HEK293 (cell line): ENCODE measurements at regions not wholly inside any gene's neighbourhood (a gene's known extent, or its start where the extent isn't known, plus 50 kb on each side); places are given as distances from the start of the nearest gene placed in this dataset.

Source experiments
- CTCF ChIA-PET: fragments of 350-600 bp; formaldehyde crosslinking; extraction: SDS; loops from one replicate; lab custom pipeline; 2021; ENCODE audit warnings: antibody characterized with exemption; lab: Yijun Ruan, JAX
- POLR2A ChIA-PET: fragments of 300-600 bp; formaldehyde crosslinking; extraction: SDS; loops from one replicate; lab custom pipeline; 2020; ENCODE audit warnings: antibody characterized with exemption, inconsistent platforms; lab: Yijun Ruan, JAX
- H3K27ac ChIP-seq: fragments of 200-500 bp; sonication (Bioruptor generic); 2 replicates; pipeline ENCODE4 v1.5.1; 2014; ENCODE audit warnings: low read depth, low read length, control low read depth, inconsistent platforms; ENCODE audit errors: extremely low read depth
- H3K36me3 ChIP-seq, 2 experiments: fragments of 200-500 bp in 1 of 2; sonication (Bioruptor generic) in 1 of 2; 1 replicate in 1 of 2; 2 replicates in 1 of 2; pipeline ENCODE4 v1.5.1; 2014 to 2017; ENCODE audit warnings: inconsistent platforms in 2 of 2, low read length in 2 of 2; ENCODE audit not compliant: control insufficient read depth in 2 of 2, insufficient read depth in 1 of 2
- H3K4me1 ChIP-seq: fragments of 200-500 bp; sonication (Bioruptor generic); 2 replicates; pipeline ENCODE4 v1.5.1; 2014; ENCODE audit warnings: mild to moderate bottlenecking, low read length, inconsistent platforms; ENCODE audit not compliant: control insufficient read depth, insufficient read depth
- H3K4me3 ChIP-seq: 2 replicates; pipeline ENCODE4 v1.5.1; 2011; ENCODE audit warnings: low read depth, mild to moderate bottlenecking, control low read depth, low read length, moderate library complexity
- H3K9me3 ChIP-seq: fragments of 200-500 bp; sonication (Bioruptor generic); 2 replicates; pipeline ENCODE4 v1.5.1; 2014; ENCODE audit warnings: low read depth, low read length, inconsistent platforms; ENCODE audit not compliant: control insufficient read depth, insufficient read depth
- FEZF1 ChIP-seq: fragments of 450-650 bp; formaldehyde crosslinking; IDR thresholded peaks from 2 replicates; pipeline ENCODE4 v1.5.1; 2016; ENCODE audit warnings: missing biosample characterization, missing genetic modification characterization
- GLIS1 ChIP-seq: fragments of 450-650 bp; formaldehyde crosslinking; IDR thresholded peaks from 2 replicates; pipeline ENCODE4 v1.5.1; 2016; ENCODE audit warnings: missing biosample characterization, missing genetic modification characterization
- GLIS2 ChIP-seq: fragments of 450-650 bp; formaldehyde crosslinking; IDR thresholded peaks from 2 replicates; pipeline ENCODE4 v1.5.1; 2016; ENCODE audit warnings: missing biosample characterization, missing genetic modification characterization
- HOXC10 ChIP-seq: sonication (generic); formaldehyde crosslinking; IDR thresholded peaks from 2 replicates; pipeline ENCODE4 v1.8.1; 2023; ENCODE audit warnings: mild to moderate bottlenecking, missing genetic modification reagents
- MEIS1 ChIP-seq: sonication (generic); formaldehyde crosslinking; IDR thresholded peaks from 2 replicates; pipeline ENCODE4 v1.8.1; 2022; ENCODE audit warnings: missing genetic modification reagents, mild to moderate bottlenecking, borderline replicate concordance
- REPIN1 ChIP-seq: fragments of 450-650 bp; formaldehyde crosslinking; IDR thresholded peaks from 2 replicates; pipeline ENCODE4 v1.5.1; 2017; ENCODE audit warnings: missing biosample characterization, missing genetic modification characterization, low read depth
- SETDB1 ChIP-seq: IDR thresholded peaks from one replicate; pipeline ENCODE4 v1.6.1; 2017; ENCODE audit warnings: mild to moderate bottlenecking, low read length, moderate library complexity, mixed read lengths; ENCODE audit not compliant: insufficient read length
- ZBTB7A ChIP-seq: fragments of 450-650 bp; formaldehyde crosslinking; IDR thresholded peaks from 2 replicates; pipeline ENCODE4 v1.5.1; 2016; ENCODE audit warnings: low read depth, missing biosample characterization, missing genetic modification characterization
- ZBTB8A ChIP-seq: fragments of 450-650 bp; formaldehyde crosslinking; IDR thresholded peaks from 2 replicates; pipeline ENCODE4 v1.5.1; 2016; ENCODE audit warnings: missing biosample characterization, missing genetic modification characterization
- ZIC2 ChIP-seq: fragments of 450-650 bp; formaldehyde crosslinking; IDR thresholded peaks from 2 replicates; pipeline ENCODE4 v1.5.1; 2016; ENCODE audit warnings: missing biosample characterization, missing genetic modification characterization
- ZNF10 ChIP-seq: fragments of 450-650 bp; formaldehyde crosslinking; IDR thresholded peaks from 2 replicates; pipeline ENCODE4 v1.5.1; 2017; ENCODE audit warnings: missing biosample characterization, missing genetic modification characterization
- ZNF138 ChIP-seq: fragments of 450-650 bp; formaldehyde crosslinking; IDR thresholded peaks from 2 replicates; pipeline ENCODE4 v1.5.1; 2016; ENCODE audit warnings: missing biosample characterization, missing genetic modification characterization, borderline replicate concordance
- ZNF221 ChIP-seq: fragments of 450-650 bp; formaldehyde crosslinking; IDR thresholded peaks from 2 replicates; pipeline ENCODE4 v1.5.1; 2017; ENCODE audit warnings: missing biosample characterization, missing genetic modification characterization, borderline replicate concordance
- ZNF274 ChIP-seq, 2 experiments: fragments of 200-500 bp in 1 of 2; fragments of 450-650 bp in 1 of 2; sonication (Bioruptor generic) in 1 of 2; formaldehyde crosslinking in 1 of 2; IDR thresholded peaks; 2 replicates each; pipeline versions ENCODE4 v1.5.1 to v1.6.1; 2014 to 2016; ENCODE audit warnings: borderline replicate concordance in 1 of 2, inconsistent platforms in 1 of 2, low read length in 1 of 2, missing biosample characterization in 1 of 2, missing genetic modification characterization in 1 of 2
- ZNF341 ChIP-seq: fragments of 450-650 bp; formaldehyde crosslinking; IDR thresholded peaks from 2 replicates; pipeline ENCODE4; 2016; ENCODE audit warnings: low read depth, missing biosample characterization, missing genetic modification characterization
- ZNF394 ChIP-seq: fragments of 450-650 bp; formaldehyde crosslinking; IDR thresholded peaks from 2 replicates; pipeline ENCODE4 v1.5.1; 2016; ENCODE audit warnings: missing biosample characterization, missing genetic modification characterization, mild to moderate bottlenecking, moderate library complexity, borderline replicate concordance
- ZNF561 ChIP-seq: fragments of 450-650 bp; IDR thresholded peaks from 2 replicates; pipeline ENCODE4 v1.5.1; 2018; ENCODE audit warnings: missing biosample characterization, missing genetic modification characterization, borderline replicate concordance
- ZNF658 ChIP-seq: fragments of 450-650 bp; formaldehyde crosslinking; IDR thresholded peaks from 2 replicates; pipeline ENCODE4; 2016; ENCODE audit warnings: missing biosample characterization, missing genetic modification characterization
- ZNF670 ChIP-seq: fragments of 450-650 bp; formaldehyde crosslinking; IDR thresholded peaks from 2 replicates; pipeline ENCODE4 v1.5.1; 2016; ENCODE audit warnings: missing biosample characterization, missing genetic modification characterization, low read depth
- ZNF785 ChIP-seq: fragments of 450-650 bp; formaldehyde crosslinking; IDR thresholded peaks from 2 replicates; pipeline ENCODE4 v1.5.1; 2016; ENCODE audit warnings: missing biosample characterization, missing genetic modification characterization
- TF ChIP-seq, protein P1 (sequence below): fragments of 450-650 bp; formaldehyde crosslinking; IDR thresholded peaks from 2 replicates; pipeline ENCODE4 v1.5.1; 2016; ENCODE audit warnings: missing biosample characterization, missing genetic modification characterization
- TF ChIP-seq, protein P2 (sequence below): fragments of 450-650 bp; formaldehyde crosslinking; IDR thresholded peaks from 2 replicates; pipeline ENCODE4 v1.5.1; 2016; ENCODE audit warnings: missing biosample characterization, missing genetic modification characterization
- TF ChIP-seq, protein P3 (sequence below): fragments of 450-650 bp; formaldehyde crosslinking; IDR thresholded peaks from 2 replicates; pipeline ENCODE4 v1.5.1; 2017; ENCODE audit warnings: missing biosample characterization, missing genetic modification characterization
- TF ChIP-seq, protein P4 (sequence below): fragments of 450-650 bp; formaldehyde crosslinking; IDR thresholded peaks from 2 replicates; pipeline ENCODE4 v1.5.1; 2016; ENCODE audit warnings: missing biosample characterization, missing genetic modification characterization
- TF ChIP-seq, protein P5 (sequence below): fragments of 450-650 bp; formaldehyde crosslinking; IDR thresholded peaks from 2 replicates; pipeline ENCODE4 v1.5.1; 2017; ENCODE audit warnings: missing biosample characterization, missing genetic modification characterization

DNA sequence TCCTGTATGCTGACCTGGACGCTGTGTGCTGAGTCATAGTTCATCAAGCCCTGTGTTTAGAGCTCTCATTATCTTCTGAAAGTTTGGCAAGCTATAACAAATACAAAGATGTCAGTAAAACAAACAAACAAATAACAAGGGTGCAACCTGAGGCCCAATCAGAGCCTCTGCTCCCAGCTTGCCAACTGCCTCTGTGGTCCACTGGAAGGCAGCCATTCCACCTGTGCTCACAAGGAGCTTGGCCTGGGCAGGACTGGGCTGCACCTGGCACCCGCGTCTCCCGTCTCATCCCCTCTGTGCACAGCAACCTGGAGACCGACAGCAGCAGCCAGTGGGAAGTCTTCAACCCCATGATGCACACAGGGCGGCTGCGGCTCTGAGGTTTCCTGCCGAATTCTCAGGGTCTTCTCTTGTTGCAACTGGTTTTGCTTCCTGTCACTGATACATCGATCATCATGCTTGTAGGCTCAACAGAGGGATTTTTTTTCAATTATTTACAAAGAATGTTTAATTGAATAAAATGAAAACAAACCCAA lies 97.8 kb downstream of the TMEM18 start:
- H3K4me1 ChIP-seq = no peaks in the 10 kb centered on the region
- TF ChIP-seq, protein P1, sequence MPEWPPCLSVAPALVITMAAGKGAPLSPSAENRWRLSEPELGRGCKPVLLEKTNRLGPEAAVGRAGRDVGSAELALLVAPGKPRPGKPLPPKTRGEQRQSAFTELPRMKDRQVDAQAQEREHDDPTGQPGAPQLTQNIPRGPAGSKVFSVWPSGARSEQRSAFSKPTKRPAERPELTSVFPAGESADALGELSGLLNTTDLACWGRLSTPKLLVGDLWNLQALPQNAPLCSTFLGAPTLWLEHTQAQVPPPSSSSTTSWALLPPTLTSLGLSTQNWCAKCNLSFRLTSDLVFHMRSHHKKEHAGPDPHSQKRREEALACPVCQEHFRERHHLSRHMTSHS (tag by site-specific recombination) = no peak
- TF ChIP-seq, protein P2, sequence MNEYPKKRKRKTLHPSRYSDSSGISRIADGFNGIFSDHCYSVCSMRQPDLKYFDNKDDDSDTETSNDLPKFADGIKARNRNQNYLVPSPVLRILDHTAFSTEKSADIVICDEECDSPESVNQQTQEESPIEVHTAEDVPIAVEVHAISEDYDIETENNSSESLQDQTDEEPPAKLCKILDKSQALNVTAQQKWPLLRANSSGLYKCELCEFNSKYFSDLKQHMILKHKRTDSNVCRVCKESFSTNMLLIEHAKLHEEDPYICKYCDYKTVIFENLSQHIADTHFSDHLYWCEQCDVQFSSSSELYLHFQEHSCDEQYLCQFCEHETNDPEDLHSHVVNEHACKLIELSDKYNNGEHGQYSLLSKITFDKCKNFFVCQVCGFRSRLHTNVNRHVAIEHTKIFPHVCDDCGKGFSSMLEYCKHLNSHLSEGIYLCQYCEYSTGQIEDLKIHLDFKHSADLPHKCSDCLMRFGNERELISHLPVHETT (tag by site-specific recombination) = no peak
- no peak for TF ChIP-seq GLIS2 (tag by site-specific recombination)
- TF ChIP-seq, protein P3, sequence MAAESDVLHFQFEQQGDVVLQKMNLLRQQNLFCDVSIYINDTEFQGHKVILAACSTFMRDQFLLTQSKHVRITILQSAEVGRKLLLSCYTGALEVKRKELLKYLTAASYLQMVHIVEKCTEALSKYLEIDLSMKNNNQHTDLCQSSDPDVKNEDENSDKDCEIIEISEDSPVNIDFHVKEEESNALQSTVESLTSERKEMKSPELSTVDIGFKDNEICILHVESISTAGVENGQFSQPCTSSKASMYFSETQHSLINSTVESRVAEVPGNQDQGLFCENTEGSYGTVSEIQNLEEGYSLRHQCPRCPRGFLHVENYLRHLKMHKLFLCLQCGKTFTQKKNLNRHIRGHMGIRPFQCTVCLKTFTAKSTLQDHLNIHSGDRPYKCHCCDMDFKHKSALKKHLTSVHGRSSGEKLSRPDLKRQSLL = no peak
- no peak for TF ChIP-seq ZNF394 (tag by site-specific recombination)
- TF ChIP-seq ZNF670 = no peak
- no peak for TF ChIP-seq ZNF138
- TF ChIP-seq, protein P4, sequence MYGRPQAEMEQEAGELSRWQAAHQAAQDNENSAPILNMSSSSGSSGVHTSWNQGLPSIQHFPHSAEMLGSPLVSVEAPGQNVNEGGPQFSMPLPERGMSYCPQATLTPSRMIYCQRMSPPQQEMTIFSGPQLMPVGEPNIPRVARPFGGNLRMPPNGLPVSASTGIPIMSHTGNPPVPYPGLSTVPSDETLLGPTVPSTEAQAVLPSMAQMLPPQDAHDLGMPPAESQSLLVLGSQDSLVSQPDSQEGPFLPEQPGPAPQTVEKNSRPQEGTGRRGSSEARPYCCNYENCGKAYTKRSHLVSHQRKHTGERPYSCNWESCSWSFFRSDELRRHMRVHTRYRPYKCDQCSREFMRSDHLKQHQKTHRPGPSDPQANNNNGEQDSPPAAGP = no peak
- TF ChIP-seq ZNF785 (tag by site-specific recombination) = no peak
- no peak for TF ChIP-seq REPIN1 (tag by site-specific recombination)
- TF ChIP-seq ZNF10 (tag by site-specific recombination) = no peak
- TF ChIP-seq ZIC2 = no peak
- TF ChIP-seq ZNF274 (IDR thresholded peaks at IDR 0.05; ENCODE audit: low read length) = no peak
- no peak for TF ChIP-seq ZNF274 (tag by site-specific recombination; IDR thresholded peaks at IDR 0.05; ENCODE audit: borderline replicate concordance)
- no peak for TF ChIP-seq ZNF658 (tag by site-specific recombination)
- H3K9me3 ChIP-seq = peaks cover 2% of the 10 kb centered on the region; the same call in 1 of the 2 replicates
- no peak overlapping the region for H3K27ac ChIP-seq
- ChIA-PET POLR2A (no interaction called here), CTCF (no interaction called here)
- no peak overlapping the region for H3K4me3 ChIP-seq
- no peaks in the 10 kb centered on the region for H3K36me3 ChIP-seq

DNA sequence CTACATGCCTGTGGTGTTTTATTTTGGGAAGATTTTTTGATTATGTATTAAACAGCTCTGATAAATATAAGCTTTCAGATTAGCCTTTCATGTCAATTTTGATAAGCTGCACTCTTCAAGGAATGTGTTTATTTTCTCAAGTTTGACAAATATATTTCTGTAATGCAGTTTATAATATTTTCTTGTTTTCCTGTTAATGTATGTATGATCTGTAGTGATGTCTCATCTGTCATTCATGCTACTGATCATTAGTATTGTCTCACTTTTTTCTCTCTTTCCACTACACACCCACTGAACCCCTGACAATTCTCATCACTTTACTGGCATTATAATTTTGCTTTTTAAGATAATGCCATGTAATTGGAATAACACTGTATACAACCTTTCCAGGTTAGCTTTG lies 100.9 kb downstream of the TMEM18 start:
- H3K4me1 ChIP-seq = no peaks in the 10 kb centered on the region
- CTCF ChIA-PET = no interaction called here
- POLR2A ChIA-PET = no interaction called here
- no peak overlapping the region for H3K27ac ChIP-seq
- no peak overlapping the region for H3K4me3 ChIP-seq
- H3K36me3 ChIP-seq = no peaks in the 10 kb centered on the region
- peaks cover 2% of the 10 kb centered on the region; the same call in 1 of the 2 replicates for H3K9me3 ChIP-seq
- TF ChIP-seq SETDB1 (peak; percentile 96), FEZF1 (tag by site-specific recombination) (no peak)

DNA sequence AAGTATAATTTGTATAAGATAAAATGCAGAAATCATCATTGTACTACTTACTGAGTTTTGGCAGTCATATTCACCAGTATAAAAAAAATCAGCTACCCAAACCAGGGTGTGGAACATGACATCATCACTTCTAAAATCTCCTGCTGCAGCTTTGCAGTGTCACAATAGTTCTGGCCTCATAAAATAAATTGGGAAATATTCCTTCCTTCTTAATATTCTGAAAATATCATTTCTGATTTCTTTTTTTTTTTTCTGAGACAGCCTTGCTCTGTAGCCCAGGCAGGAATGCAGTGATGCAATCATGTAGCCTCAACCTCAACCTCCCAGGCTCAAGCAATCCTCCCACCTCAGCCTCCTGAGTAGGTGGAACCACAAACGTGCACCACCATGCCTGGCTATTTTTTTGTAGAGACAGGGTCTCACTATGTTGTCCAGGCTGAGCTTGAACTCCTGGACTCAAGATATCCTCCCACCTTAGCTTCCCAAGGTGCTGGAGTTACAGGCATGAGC lies 101.4 kb downstream of the TMEM18 start:
- no peak overlapping the region for H3K4me3 ChIP-seq
- POLR2A ChIA-PET = no interaction called here
- no peaks in the 10 kb centered on the region for H3K4me1 ChIP-seq
- H3K36me3 ChIP-seq = no peaks in the 10 kb centered on the region
- H3K27ac ChIP-seq = no peak overlapping the region
- H3K9me3 ChIP-seq = peaks cover 2% of the 10 kb centered on the region; the same call in 1 of the 2 replicates
- CTCF ChIA-PET = no interaction called here
- TF ChIP-seq ZNF341 (tag by site-specific recombination) (no peak), MEIS1 (CRISPR knock-in tag) (no peak), ZNF561 (tag by site-specific recombination) (no peak), HOXC10 (CRISPR knock-in tag) (no peak), GLIS1 (no peak), ZNF221 (tag by site-specific recombination) (no peak), ZBTB7A (tag by site-specific recombination) (no peak), ZBTB8A (tag by site-specific recombination) (no peak)
- TF ChIP-seq, protein P5, sequence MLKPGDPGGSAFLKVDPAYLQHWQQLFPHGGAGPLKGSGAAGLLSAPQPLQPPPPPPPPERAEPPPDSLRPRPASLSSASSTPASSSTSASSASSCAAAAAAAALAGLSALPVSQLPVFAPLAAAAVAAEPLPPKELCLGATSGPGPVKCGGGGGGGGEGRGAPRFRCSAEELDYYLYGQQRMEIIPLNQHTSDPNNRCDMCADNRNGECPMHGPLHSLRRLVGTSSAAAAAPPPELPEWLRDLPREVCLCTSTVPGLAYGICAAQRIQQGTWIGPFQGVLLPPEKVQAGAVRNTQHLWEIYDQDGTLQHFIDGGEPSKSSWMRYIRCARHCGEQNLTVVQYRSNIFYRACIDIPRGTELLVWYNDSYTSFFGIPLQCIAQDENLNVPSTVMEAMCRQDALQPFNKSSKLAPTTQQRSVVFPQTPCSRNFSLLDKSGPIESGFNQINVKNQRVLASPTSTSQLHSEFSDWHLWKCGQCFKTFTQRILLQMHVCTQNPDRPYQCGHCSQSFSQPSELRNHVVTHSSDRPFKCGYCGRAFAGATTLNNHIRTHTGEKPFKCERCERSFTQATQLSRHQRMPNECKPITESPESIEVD (tag by site-specific recombination) = no peak
- TF ChIP-seq, protein P4 = no peak
